Ovary (tissue), 7 donors: ENCODE measurements at regions not wholly inside any gene's neighbourhood (a gene's known extent, or its start where the extent isn't known, plus 50 kb on each side); places are given as distances from the start of the nearest gene placed in this dataset.

Source experiments
- DNase-seq, 5 donors: peaks; one replicate each; pipeline ENCODE4 v3.0.0-alpha.2; 2019 to 2020
- H3K27ac ChIP-seq, 2 donors: fragments of 200-600 bp; one replicate each; pipeline versions ENCODE4 v1.5.1 to v1.8.0; 2019 to 2022
- H3K27me3 ChIP-seq: fragments of 200-600 bp; one replicate; pipeline ENCODE4 v1.8.0; 2022
- H3K36me3 ChIP-seq: fragments of 200-600 bp; sonication (generic); one replicate; pipeline ENCODE4 v1.5.1; 2019
- H3K4me1 ChIP-seq: one replicate; pipeline ENCODE4 v1.8.1; 2013; ENCODE audit warnings: mild to moderate bottlenecking, moderate library complexity; ENCODE audit not compliant: insufficient read depth
- H3K4me3 ChIP-seq: fragments of 200-600 bp; sonication (generic); one replicate; pipeline ENCODE4 v1.5.1; 2017
- H3K9me3 ChIP-seq, 2 donors: fragments of 200-600 bp in 1 of 2; sonication (generic) in 1 of 2; one replicate each; pipeline versions ENCODE4 v1.5.1 to v1.8.1; 2013 to 2019; ENCODE audit warnings: mild to moderate bottlenecking in 1 of 2, moderate library complexity in 1 of 2
- EP300 ChIP-seq: sonication (generic); formaldehyde crosslinking; IDR thresholded peaks from one replicate; pipeline ENCODE4 v1.6.1; 2017; ENCODE audit warnings: antibody characterized with exemption
- POLR2A ChIP-seq: fragments of 450-650 bp; IDR thresholded peaks from one replicate; pipeline ENCODE4 v1.6.1; 2017; ENCODE audit warnings: antibody characterized with exemption, mild to moderate bottlenecking, moderate library complexity
- WGBS, 3 donors: extraction: QIAGEN DNeasy Blood & Tissue Kit in 1 of 3; methylation state at CpG; one replicate each; pipeline versions ENCODE4 v1.1.5 to v1.1.7; 2013 to 2017; 5-methylcytosine and 5-hydroxymethylcytosine counted together
- intact Hi-C, 4 donors: fragments of 100-400 bp; cut with DNase I; formaldehyde crosslinking; loops; one replicate each; pipeline versions ENCODE4 v1.11.0 to v1.15.1; 2022 to 2023
- TF ChIP-seq, protein P1 (sequence below), 3 donors: fragments of 450-650 bp in 2 of 3; fragments of 200-600 bp in 1 of 3; IDR thresholded peaks; one replicate each; pipeline versions ENCODE4 v1.5.1 to v1.8.0; 2016 to 2022; ENCODE audit warnings: antibody characterized with exemption in 3 of 3, mild to moderate bottlenecking in 1 of 3
- donor health status: DM: no; HTN: no; CAD: no; lungs with moderate emphysema.
- donor health status: DM: no; HTN: no; CAD: no.
- donor health status: Bipolar disorder and iron deficiency.
- donor health status: DM: no; HTN: no; CAD: no.
- donor health status: DM: yes; HTN: yes; CAD: no.

- no peak for DNase-seq
- WGBS, 3 donors: 67 to 80% (median 71%) methylated on average over 3 of the region's 3 CpGs
- Histone ChIP-seq H3K36me3 (no peaks in the 10 kb centered on the region), H3K27me3 (no peaks in the 10 kb centered on the region), H3K27ac (no peak overlapping the region), H3K9me3 (no peaks in the 10 kb centered on the region), H3K4me3 (no peak overlapping the region), H3K4me1 (no peaks in the 10 kb centered on the region)
- intact Hi-C loops: no loop called here
- TF ChIP-seq POLR2A (no peak), EP300 (no peak)
- TF ChIP-seq, protein P1, sequence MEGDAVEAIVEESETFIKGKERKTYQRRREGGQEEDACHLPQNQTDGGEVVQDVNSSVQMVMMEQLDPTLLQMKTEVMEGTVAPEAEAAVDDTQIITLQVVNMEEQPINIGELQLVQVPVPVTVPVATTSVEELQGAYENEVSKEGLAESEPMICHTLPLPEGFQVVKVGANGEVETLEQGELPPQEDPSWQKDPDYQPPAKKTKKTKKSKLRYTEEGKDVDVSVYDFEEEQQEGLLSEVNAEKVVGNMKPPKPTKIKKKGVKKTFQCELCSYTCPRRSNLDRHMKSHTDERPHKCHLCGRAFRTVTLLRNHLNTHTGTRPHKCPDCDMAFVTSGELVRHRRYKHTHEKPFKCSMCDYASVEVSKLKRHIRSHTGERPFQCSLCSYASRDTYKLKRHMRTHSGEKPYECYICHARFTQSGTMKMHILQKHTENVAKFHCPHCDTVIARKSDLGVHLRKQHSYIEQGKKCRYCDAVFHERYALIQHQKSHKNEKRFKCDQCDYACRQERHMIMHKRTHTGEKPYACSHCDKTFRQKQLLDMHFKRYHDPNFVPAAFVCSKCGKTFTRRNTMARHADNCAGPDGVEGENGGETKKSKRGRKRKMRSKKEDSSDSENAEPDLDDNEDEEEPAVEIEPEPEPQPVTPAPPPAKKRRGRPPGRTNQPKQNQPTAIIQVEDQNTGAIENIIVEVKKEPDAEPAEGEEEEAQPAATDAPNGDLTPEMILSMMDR (IDR thresholded peaks at IDR 0.05): no peak
These were observed 86.3 kb upstream of the IRX1 start for GRCh38 chr5:3509290-3509689.

- no peak overlapping the region for H3K4me3 ChIP-seq
- no peaks in the 10 kb centered on the region for H3K9me3 ChIP-seq
- intact Hi-C loops: no loop called here
- H3K36me3 ChIP-seq: no peaks in the 10 kb centered on the region
- H3K4me1 ChIP-seq: no peaks in the 10 kb centered on the region
- DNase-seq: no peak
- TF ChIP-seq, protein P1 (IDR thresholded peaks at IDR 0.05): no peak
- TF ChIP-seq EP300 (no peak), POLR2A (no peak)
- H3K27ac ChIP-seq: no peak overlapping the region
- no peaks in the 10 kb centered on the region for H3K27me3 ChIP-seq
- 89 to 94% (median 94%) methylated on average over 3 of the region's 3 CpGs for WGBS, 3 donors
These were observed 87.2 kb upstream of the IRX1 start for GRCh38 chr5:3508395-3508794.

- intact Hi-C loops: no loop called here
- Histone ChIP-seq H3K27ac (no peak overlapping the region), H3K4me3 (no peak overlapping the region), H3K4me1 (no peaks in the 10 kb centered on the region), H3K36me3 (no peaks in the 10 kb centered on the region), H3K9me3 (no peaks in the 10 kb centered on the region), H3K27me3 (no peaks in the 10 kb centered on the region)
- TF ChIP-seq EP300 (no peak), POLR2A (no peak)
- TF ChIP-seq, protein P1 (IDR thresholded peaks at IDR 0.05): no peak
- no peak for DNase-seq
- 57 to 63% (median 62%) methylated on average over 18 of the region's 18 CpGs for WGBS, 3 donors
These were observed 104.6 kb upstream of the IRX1 start for GRCh38 chr5:3490957-3491507.

DNA sequence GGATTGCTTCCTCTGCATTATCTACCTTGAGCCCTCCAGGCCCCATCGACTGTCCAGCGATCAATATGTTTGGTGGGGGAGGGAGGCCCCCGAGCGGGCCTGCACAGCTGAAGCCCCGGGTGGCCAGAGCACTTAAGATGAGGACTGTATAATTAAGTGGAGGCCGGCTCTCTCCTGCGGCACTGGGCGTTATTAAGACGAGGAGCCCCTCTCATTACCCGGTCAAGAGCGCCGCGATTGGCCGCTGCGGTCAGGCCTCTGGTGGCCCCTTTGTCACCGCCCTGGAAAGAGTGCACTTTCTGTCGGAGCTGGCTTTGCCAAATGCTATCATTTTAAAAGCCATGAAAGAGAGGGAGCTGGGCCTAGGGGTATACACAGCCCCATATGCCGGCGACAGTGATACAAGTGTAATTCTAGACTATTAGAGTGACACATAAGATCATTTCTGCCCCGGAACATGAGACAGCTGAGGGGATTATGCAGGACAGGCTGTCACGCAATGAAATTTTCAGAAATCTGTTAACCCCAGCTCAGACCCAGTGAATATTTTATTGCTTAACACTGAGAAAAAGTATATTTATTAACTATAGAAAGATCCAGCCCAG is 106.3 kb upstream of the IRX1 start:
- Histone ChIP-seq H3K36me3 (no peaks in the 10 kb centered on the region), H3K27ac (no peak overlapping the region), H3K4me1 (no peaks in the 10 kb centered on the region), H3K4me3 (no peak overlapping the region), H3K9me3 (no peaks in the 10 kb centered on the region), H3K27me3 (no peaks in the 10 kb centered on the region)
- TF ChIP-seq POLR2A (no peak), EP300 (no peak)
- TF ChIP-seq, protein P1 (IDR thresholded peaks at IDR 0.05): no peak
- 66 to 78% (median 72%) methylated on average over 21 of the region's 21 CpGs for WGBS, 3 donors
- DNase-seq: no peak
- intact Hi-C loops: no loop called here
